GM10266 (cell line): ENCODE measurements at regions not wholly inside any gene's neighbourhood (a gene's known extent, or its start where the extent isn't known, plus 50 kb on each side); places are given as distances from the start of the nearest gene placed in this dataset.
"Not testable (repeated sequence)": the region's sequence is repeated elsewhere in the genome, so short reads cannot be mapped to it uniquely, and the experiment has no call there.

ENCODE experiments used
- DNase-seq: peaks from one replicate; pipeline ENCODE4 v3.0.0; 2012; ENCODE audit errors: extremely low spot score
- CTCF ChIP-seq: IDR thresholded peaks from 2 replicates; pipeline ENCODE4 v1.5.1; 2012; ENCODE audit warnings: mild to moderate bottlenecking, low read depth; ENCODE audit not compliant: control insufficient read depth, insufficient read depth; ENCODE audit errors: missing control alignments

DNA sequence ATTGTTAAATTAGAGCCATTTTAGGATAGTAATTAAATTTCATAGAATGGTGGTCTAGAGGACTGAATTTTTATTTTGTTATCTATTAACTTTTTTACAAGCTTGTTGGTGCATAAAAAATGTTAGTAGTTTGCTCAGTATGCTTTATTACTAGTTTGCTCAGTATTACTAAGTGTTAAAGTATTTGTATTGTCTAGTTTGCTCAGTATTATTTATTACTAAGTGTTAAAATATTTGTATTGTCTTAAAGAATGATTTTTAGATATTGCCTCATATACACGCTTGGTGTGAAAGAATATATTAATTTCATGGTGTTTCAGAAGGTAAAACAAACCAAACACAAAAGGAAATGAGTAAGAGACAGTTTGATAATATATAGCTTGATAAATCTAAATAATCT, 268.4 kb upstream of the MAGEB18 start:
- no peak for TF ChIP-seq CTCF
- no peak for DNase-seq

DNA sequence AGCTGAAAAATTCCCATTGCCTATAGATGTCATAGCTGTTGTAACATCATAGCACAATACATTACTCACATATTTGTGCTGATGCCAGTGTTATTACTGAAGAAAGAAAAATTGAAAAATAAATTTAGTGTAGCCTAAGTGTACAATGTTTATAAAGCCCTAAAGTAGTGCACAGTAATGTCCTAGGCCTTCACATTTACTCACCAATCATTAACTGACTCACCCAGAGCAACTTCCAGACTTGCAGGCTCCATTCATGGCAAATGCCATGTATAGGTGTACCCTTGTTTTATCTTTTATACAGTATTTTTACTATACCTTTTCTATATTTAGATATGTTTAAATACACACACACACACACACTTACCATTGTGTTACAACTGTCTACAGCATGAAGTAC, 265.4 kb upstream of the MAGEB18 start:
- no peak for DNase-seq
- TF ChIP-seq CTCF: no peak

- DNase-seq: no peak
These were observed 264.9 kb upstream of the MAGEB18 start for GRCh38 chrX:25873196-25873595.

GRCh38 chrX:25878806-25879205, 259.3 kb upstream of the MAGEB18 start:
- TF ChIP-seq CTCF: no peak
- DNase-seq: no peak

More at GRCh38 chrX:25873196-25873595, 264.9 kb upstream of the MAGEB18 start:
- no peak for TF ChIP-seq CTCF

DNA sequence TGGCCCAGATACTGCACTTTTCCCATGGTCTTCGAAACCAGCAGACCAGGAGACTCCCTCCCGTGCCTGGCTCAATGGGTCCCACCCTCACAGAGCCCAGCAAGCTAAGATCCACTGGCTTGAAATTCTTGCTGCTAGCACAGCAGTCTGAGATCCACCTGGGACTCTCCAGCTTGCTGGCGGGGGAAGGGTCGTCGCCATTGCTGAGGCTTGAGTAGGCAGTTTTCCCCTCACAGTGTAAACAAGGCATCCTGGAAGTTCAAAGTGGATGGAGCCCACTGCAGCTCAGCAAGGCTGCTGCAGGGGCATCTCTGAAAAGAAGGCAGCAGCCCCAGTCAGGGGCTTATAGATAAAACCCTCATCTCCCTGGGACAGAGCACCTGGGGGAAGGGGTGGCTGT, 255.6 kb upstream of the MAGEB18 start:
- DNase-seq: not testable (repeated sequence)

DNA sequence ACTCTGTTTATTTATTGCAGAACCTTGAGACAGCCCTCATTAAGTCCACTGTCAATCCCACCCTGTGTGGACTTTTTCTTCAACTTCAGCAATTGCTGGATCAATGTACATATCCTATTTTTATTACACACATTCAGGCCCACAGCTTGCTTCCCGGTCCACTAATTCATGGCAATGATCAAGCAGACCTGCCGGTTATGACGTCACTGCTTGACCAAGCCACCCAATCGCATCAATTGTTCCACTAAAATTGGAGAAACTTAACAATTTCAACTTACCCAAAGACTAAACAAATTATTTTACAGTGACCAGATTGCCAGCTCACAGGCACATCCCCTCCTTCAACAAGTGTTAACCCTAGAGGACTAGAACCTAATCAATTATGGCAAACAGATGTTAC, 240.4 kb upstream of the MAGEB18 start:
- TF ChIP-seq CTCF: no peak
- DNase-seq: no peak

DNA sequence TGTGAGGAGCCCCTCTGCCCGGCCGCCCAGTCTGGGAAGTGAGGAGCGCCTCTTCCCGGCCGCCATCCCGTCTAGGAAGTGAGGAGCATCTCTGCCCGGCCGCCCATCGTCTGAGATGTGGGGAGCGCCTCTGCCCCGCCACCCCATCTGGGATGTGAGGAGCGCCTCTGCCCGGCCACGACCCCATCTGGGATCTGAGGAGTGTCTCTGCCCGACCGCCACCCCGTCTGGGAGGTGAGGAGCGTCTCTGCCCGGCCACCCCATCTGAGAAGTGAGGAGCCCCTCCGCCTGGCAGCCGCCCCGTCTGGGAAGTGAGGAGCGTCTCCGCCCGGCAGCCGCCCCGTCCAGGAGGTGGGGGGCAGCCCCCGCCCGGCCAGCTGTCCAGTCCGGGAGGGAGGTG, 232.4 kb upstream of the MAGEB18 start:
- DNase-seq: not testable (repeated sequence)

- no peak for TF ChIP-seq CTCF
- DNase-seq: no peak
These were observed 212.2 kb upstream of the MAGEB18 start for GRCh38 chrX:25925946-25926345.
